ENCODE measurements at regions not wholly inside any gene's neighbourhood (a gene's known extent, or its start where the extent isn't known, plus 50 kb on each side); places are given as distances from the start of the nearest gene placed in this dataset.

DNA sequence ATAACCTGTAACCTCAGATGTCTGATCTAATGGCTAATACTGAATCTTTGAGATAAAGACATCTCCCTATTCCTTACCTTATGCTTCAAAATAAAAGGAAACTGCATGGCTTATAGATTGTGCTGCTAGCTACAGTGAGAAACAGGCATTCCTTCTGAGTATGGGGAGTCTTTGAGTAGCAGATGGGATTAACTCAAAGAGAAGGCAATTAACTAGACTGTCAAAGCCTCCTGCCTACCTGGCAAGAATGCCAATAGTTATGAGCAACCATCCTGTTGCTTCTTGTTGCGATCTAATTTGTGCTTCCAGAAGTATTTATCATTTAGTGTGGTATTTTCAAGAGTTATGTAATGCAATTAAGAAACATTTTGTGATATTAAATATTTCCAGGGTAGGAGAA is 660.0 kb upstream of the TMEFF2 start:
- TF ChIP-seq, protein P1, sequence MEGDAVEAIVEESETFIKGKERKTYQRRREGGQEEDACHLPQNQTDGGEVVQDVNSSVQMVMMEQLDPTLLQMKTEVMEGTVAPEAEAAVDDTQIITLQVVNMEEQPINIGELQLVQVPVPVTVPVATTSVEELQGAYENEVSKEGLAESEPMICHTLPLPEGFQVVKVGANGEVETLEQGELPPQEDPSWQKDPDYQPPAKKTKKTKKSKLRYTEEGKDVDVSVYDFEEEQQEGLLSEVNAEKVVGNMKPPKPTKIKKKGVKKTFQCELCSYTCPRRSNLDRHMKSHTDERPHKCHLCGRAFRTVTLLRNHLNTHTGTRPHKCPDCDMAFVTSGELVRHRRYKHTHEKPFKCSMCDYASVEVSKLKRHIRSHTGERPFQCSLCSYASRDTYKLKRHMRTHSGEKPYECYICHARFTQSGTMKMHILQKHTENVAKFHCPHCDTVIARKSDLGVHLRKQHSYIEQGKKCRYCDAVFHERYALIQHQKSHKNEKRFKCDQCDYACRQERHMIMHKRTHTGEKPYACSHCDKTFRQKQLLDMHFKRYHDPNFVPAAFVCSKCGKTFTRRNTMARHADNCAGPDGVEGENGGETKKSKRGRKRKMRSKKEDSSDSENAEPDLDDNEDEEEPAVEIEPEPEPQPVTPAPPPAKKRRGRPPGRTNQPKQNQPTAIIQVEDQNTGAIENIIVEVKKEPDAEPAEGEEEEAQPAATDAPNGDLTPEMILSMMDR (IDR thresholded peaks at IDR 0.05; ENCODE audit: control extremely low read depth in 1 of 3, insufficient read depth in 1 of 3, low read depth in 1 of 3, low read length in 3 of 3), result no peak
- TF ChIP-seq SAP30 (IDR thresholded peaks at IDR 0.05; ENCODE audit: insufficient read depth, insufficient replicate concordance, low read length), result no peak
- no peak for TF ChIP-seq TCF12 (IDR thresholded peaks at IDR 0.05; ENCODE audit: low read depth, low read length)
- TF ChIP-seq SP2 (IDR thresholded peaks at IDR 0.05; ENCODE audit: low read length), result no peak
- TF ChIP-seq BACH1 (IDR thresholded peaks at IDR 0.05; ENCODE audit: low read length), result no peak
- no peak for TF ChIP-seq EZH2 (IDR thresholded peaks at IDR 0.05; ENCODE audit: low read depth, low read length, severe bottlenecking)
- TF ChIP-seq SP1 (IDR thresholded peaks at IDR 0.05; ENCODE audit: low read depth, low read length), result no peak
- TF ChIP-seq POLR2A (IDR thresholded peaks at IDR 0.05; ENCODE audit: control extremely low read depth in 1 of 2, low read depth in 2 of 2, low read length in 2 of 2), result no peak
